ENCODE measurements at regions not wholly inside any gene's neighbourhood (a gene's known extent, or its start where the extent isn't known, plus 50 kb on each side); places are given as distances from the start of the nearest gene placed in this dataset.

GRCh38 chr5:152084476-152084875, 159.8 kb upstream of the GLRA1 start:
- H3K27me3 ChIP-seq (ENCODE audit: control insufficient read depth in 1 of 2, insufficient read depth in 2 of 2, low read length in 1 of 2), result no peaks in the 10 kb centered on the region
- intact Hi-C loops (cut with DNase I), result no loop called here
- H3K4me3 ChIP-seq (ENCODE audit: low read length in 2 of 2), result no peak overlapping the region
- no peak for ATAC-seq (ENCODE audit: low FRiP score)
- H3K27ac ChIP-seq (ENCODE audit: low read depth in 1 of 2, low read length in 2 of 2), result no peak overlapping the region
- H3K9me3 ChIP-seq (ENCODE audit: control insufficient read depth, low read length), result no peaks in the 10 kb centered on the region
- H3K4me1 ChIP-seq (ENCODE audit: control insufficient read depth in 1 of 2, insufficient read depth in 2 of 2, low read length in 2 of 2), result no peaks in the 10 kb centered on the region
- no peaks in the 10 kb centered on the region for H3K36me3 ChIP-seq (ENCODE audit: control insufficient read depth in 1 of 2, insufficient read depth in 2 of 2, low read length in 1 of 2)
- DNase-seq, result no peak
- WGBS, 2 donors, result 56 to 65% methylated on average over 4 of the region's 4 CpGs

- Histone ChIP-seq H3K4me3 (ENCODE audit: low read length in 2 of 2) (no peak overlapping the region), H3K9me3 (ENCODE audit: control insufficient read depth, low read length) (no peaks in the 10 kb centered on the region), H3K36me3 (ENCODE audit: control insufficient read depth in 1 of 2, insufficient read depth in 2 of 2, low read length in 1 of 2) (no peaks in the 10 kb centered on the region), H3K27me3 (ENCODE audit: control insufficient read depth in 1 of 2, insufficient read depth in 2 of 2, low read length in 1 of 2) (no peaks in the 10 kb centered on the region), H3K4me1 (ENCODE audit: control insufficient read depth in 1 of 2, insufficient read depth in 2 of 2, low read length in 2 of 2) (no peaks in the 10 kb centered on the region), H3K27ac (ENCODE audit: low read depth in 1 of 2, low read length in 2 of 2) (no peak overlapping the region)
- no peak for ATAC-seq (ENCODE audit: low FRiP score)
- WGBS, 2 donors, result 51 to 56% methylated on average over 4 of the region's 4 CpGs
- no peak for DNase-seq
- intact Hi-C loops (cut with DNase I), result no loop called here
Measured at GRCh38 chr5:152083231-152083630, 158.6 kb upstream of the GLRA1 start.

- H3K9me3 ChIP-seq (ENCODE audit: control insufficient read depth, low read length), result no peaks in the 10 kb centered on the region
- DNase-seq (no peak), ATAC-seq (ENCODE audit: low FRiP score) (no peak)
- H3K36me3 ChIP-seq (ENCODE audit: control insufficient read depth in 1 of 2, insufficient read depth in 2 of 2, low read length in 1 of 2), result no peaks in the 10 kb centered on the region
- H3K27ac ChIP-seq (ENCODE audit: low read depth in 1 of 2, low read length in 2 of 2), result no peak overlapping the region
- no peak overlapping the region for H3K4me3 ChIP-seq (ENCODE audit: low read length in 2 of 2)
- WGBS, 2 donors, result 24 to 32% methylated on average over 2 of the region's 2 CpGs
- H3K4me1 ChIP-seq (ENCODE audit: control insufficient read depth in 1 of 2, insufficient read depth in 2 of 2, low read length in 2 of 2), result no peaks in the 10 kb centered on the region
- H3K27me3 ChIP-seq (ENCODE audit: control insufficient read depth in 1 of 2, insufficient read depth in 2 of 2, low read length in 1 of 2), result no peaks in the 10 kb centered on the region
- intact Hi-C loops (cut with DNase I), result no loop called here
Measured at GRCh38 chr5:152072091-152072490, 147.4 kb upstream of the GLRA1 start.

- 91% methylated on average over 2 of the region's 2 CpGs for WGBS, 2 donors
- no peak for DNase-seq
- H3K9me3 ChIP-seq (ENCODE audit: control insufficient read depth, low read length), result no peaks in the 10 kb centered on the region
- ATAC-seq (ENCODE audit: low FRiP score), result no peak
- no peak overlapping the region for H3K4me3 ChIP-seq (ENCODE audit: low read length in 2 of 2)
- H3K36me3 ChIP-seq (ENCODE audit: control insufficient read depth in 1 of 2, insufficient read depth in 2 of 2, low read length in 1 of 2), result no peaks in the 10 kb centered on the region
- H3K27ac ChIP-seq (ENCODE audit: low read depth in 1 of 2, low read length in 2 of 2), result no peak overlapping the region
- H3K4me1 ChIP-seq (ENCODE audit: control insufficient read depth in 1 of 2, insufficient read depth in 2 of 2, low read length in 2 of 2), result no peaks in the 10 kb centered on the region
- H3K27me3 ChIP-seq (ENCODE audit: control insufficient read depth in 1 of 2, insufficient read depth in 2 of 2, low read length in 1 of 2), result no peaks in the 10 kb centered on the region
- intact Hi-C loops (cut with DNase I), result no loop called here
Measured at GRCh38 chr5:152070591-152070990, 145.9 kb upstream of the GLRA1 start.

GRCh38 chr5:152066784-152067183, 142.1 kb upstream of the GLRA1 start:
- 39 to 49% methylated on average over 3 of the region's 3 CpGs for WGBS, 2 donors
- Histone ChIP-seq H3K9me3 (ENCODE audit: control insufficient read depth, low read length) (no peaks in the 10 kb centered on the region), H3K27me3 (ENCODE audit: control insufficient read depth in 1 of 2, insufficient read depth in 2 of 2, low read length in 1 of 2) (no peaks in the 10 kb centered on the region), H3K36me3 (ENCODE audit: control insufficient read depth in 1 of 2, insufficient read depth in 2 of 2, low read length in 1 of 2) (no peaks in the 10 kb centered on the region), H3K27ac (ENCODE audit: low read depth in 1 of 2, low read length in 2 of 2) (no peak overlapping the region), H3K4me3 (ENCODE audit: low read length in 2 of 2) (no peak overlapping the region), H3K4me1 (ENCODE audit: control insufficient read depth in 1 of 2, insufficient read depth in 2 of 2, low read length in 2 of 2) (no peaks in the 10 kb centered on the region)
- intact Hi-C loops (cut with DNase I), result no loop called here
- no peak for ATAC-seq (ENCODE audit: low FRiP score)
- no peak for DNase-seq

- H3K4me1 ChIP-seq (ENCODE audit: control insufficient read depth in 1 of 2, insufficient read depth in 2 of 2, low read length in 2 of 2), result no peaks in the 10 kb centered on the region
- 90 to 94% methylated on average over 1 of the region's 1 CpG for WGBS, 2 donors
Measured at GRCh38 chr5:152063004-152063403, 138.4 kb upstream of the GLRA1 start.

GRCh38 chr5:152061095-152061494, 136.4 kb upstream of the GLRA1 start:
- ATAC-seq (ENCODE audit: low FRiP score), result no peak
- WGBS, 2 donors, result 65 to 85% methylated on average over 2 of the region's 2 CpGs
- H3K27ac ChIP-seq (ENCODE audit: low read depth in 1 of 2, low read length in 2 of 2), result no peak overlapping the region

More at GRCh38 chr5:152063004-152063403, 138.4 kb upstream of the GLRA1 start:
- intact Hi-C loops (cut with DNase I), result no loop called here
- H3K4me3 ChIP-seq (ENCODE audit: low read length in 2 of 2), result no peak overlapping the region
- H3K27ac ChIP-seq (ENCODE audit: low read depth in 1 of 2, low read length in 2 of 2), result no peak overlapping the region
- no peak for DNase-seq
- no peaks in the 10 kb centered on the region for H3K27me3 ChIP-seq (ENCODE audit: control insufficient read depth in 1 of 2, insufficient read depth in 2 of 2, low read length in 1 of 2)
- no peak for ATAC-seq (ENCODE audit: low FRiP score)
- H3K9me3 ChIP-seq (ENCODE audit: control insufficient read depth, low read length), result no peaks in the 10 kb centered on the region
- H3K36me3 ChIP-seq (ENCODE audit: control insufficient read depth in 1 of 2, insufficient read depth in 2 of 2, low read length in 1 of 2), result no peaks in the 10 kb centered on the region

GRCh38 chr5:152058267-152058666, 133.6 kb upstream of the GLRA1 start:
- Histone ChIP-seq H3K9me3 (ENCODE audit: control insufficient read depth, low read length) (no peaks in the 10 kb centered on the region), H3K36me3 (ENCODE audit: control insufficient read depth in 1 of 2, insufficient read depth in 2 of 2, low read length in 1 of 2) (no peaks in the 10 kb centered on the region), H3K4me1 (ENCODE audit: control insufficient read depth in 1 of 2, insufficient read depth in 2 of 2, low read length in 2 of 2) (no peaks in the 10 kb centered on the region), H3K27ac (ENCODE audit: low read depth in 1 of 2, low read length in 2 of 2) (no peak overlapping the region), H3K4me3 (ENCODE audit: low read length in 2 of 2) (no peak overlapping the region), H3K27me3 (ENCODE audit: control insufficient read depth in 1 of 2, insufficient read depth in 2 of 2, low read length in 1 of 2) (no peaks in the 10 kb centered on the region)
- WGBS, 2 donors, result 88 to 91% methylated on average over 6 of the region's 6 CpGs
- intact Hi-C loops (cut with DNase I), result no loop called here
- no peak for ATAC-seq (ENCODE audit: low FRiP score)
- DNase-seq, result no peak

More at GRCh38 chr5:152061095-152061494, 136.4 kb upstream of the GLRA1 start:
- H3K36me3 ChIP-seq (ENCODE audit: control insufficient read depth in 1 of 2, insufficient read depth in 2 of 2, low read length in 1 of 2), result no peaks in the 10 kb centered on the region
- intact Hi-C loops (cut with DNase I), result no loop called here
- H3K27me3 ChIP-seq (ENCODE audit: control insufficient read depth in 1 of 2, insufficient read depth in 2 of 2, low read length in 1 of 2), result no peaks in the 10 kb centered on the region
- no peak for DNase-seq
- H3K4me1 ChIP-seq (ENCODE audit: control insufficient read depth in 1 of 2, insufficient read depth in 2 of 2, low read length in 2 of 2), result no peaks in the 10 kb centered on the region
- no peak overlapping the region for H3K4me3 ChIP-seq (ENCODE audit: low read length in 2 of 2)
- H3K9me3 ChIP-seq (ENCODE audit: control insufficient read depth, low read length), result no peaks in the 10 kb centered on the region

GRCh38 chr5:152056931-152057330, 132.3 kb upstream of the GLRA1 start:
- Histone ChIP-seq H3K27ac (ENCODE audit: low read depth in 1 of 2, low read length in 2 of 2) (no peak overlapping the region), H3K9me3 (ENCODE audit: control insufficient read depth, low read length) (no peaks in the 10 kb centered on the region), H3K27me3 (ENCODE audit: control insufficient read depth in 1 of 2, insufficient read depth in 2 of 2, low read length in 1 of 2) (no peaks in the 10 kb centered on the region), H3K4me1 (ENCODE audit: control insufficient read depth in 1 of 2, insufficient read depth in 2 of 2, low read length in 2 of 2) (no peaks in the 10 kb centered on the region), H3K4me3 (ENCODE audit: low read length in 2 of 2) (no peak overlapping the region), H3K36me3 (ENCODE audit: control insufficient read depth in 1 of 2, insufficient read depth in 2 of 2, low read length in 1 of 2) (no peaks in the 10 kb centered on the region)
- no peak for DNase-seq
- intact Hi-C loops (cut with DNase I), result no loop called here
- WGBS, 2 donors, result 86 to 89% methylated on average over 7 of the region's 7 CpGs
- ATAC-seq (ENCODE audit: low FRiP score), result no peak
